Kidney epithelial cell (primary cell): ENCODE measurements at regions not wholly inside any gene's neighbourhood (a gene's known extent, or its start where the extent isn't known, plus 50 kb on each side); places are given as distances from the start of the nearest gene placed in this dataset.

Source experiments
- DNase-seq: peaks from one replicate; pipeline ENCODE4 v3.0.0-alpha.2; 2010; ENCODE audit warnings: low read depth
- H3K27me3 ChIP-seq: 2 replicates; pipeline ENCODE4 v1.6.0; 2011; ENCODE audit warnings: low read length; ENCODE audit not compliant: control insufficient read depth, insufficient read depth
- H3K36me3 ChIP-seq: 2 replicates; pipeline ENCODE4 v1.5.1; 2011; ENCODE audit warnings: low read length; ENCODE audit not compliant: control insufficient read depth, insufficient read depth
- H3K4me3 ChIP-seq: 2 replicates; pipeline ENCODE4 v1.5.1; 2011; ENCODE audit warnings: low read depth, mild to moderate bottlenecking, control low read depth, low read length
- CTCF ChIP-seq: IDR thresholded peaks from 2 replicates; pipeline ENCODE4 v1.5.1; 2011; ENCODE audit warnings: mild to moderate bottlenecking, moderate library complexity, low read length, control low read depth, inconsistent platforms; ENCODE audit not compliant: insufficient read depth, poor library complexity, severe bottlenecking

- H3K4me3 ChIP-seq, result no peak overlapping the region
Observed at GRCh38 chr12:84785281-84785680, 127.3 kb downstream of the SLC6A15 start.

GRCh38 chr12:84779169-84779568 lies 133.4 kb downstream of the SLC6A15 start:
- no peak for DNase-seq
- H3K27me3 ChIP-seq, result no peaks in the 10 kb centered on the region

More at GRCh38 chr12:84785281-84785680, 127.3 kb downstream of the SLC6A15 start:
- no peak for DNase-seq
- Histone ChIP-seq H3K36me3 (no peaks in the 10 kb centered on the region), H3K27me3 (no peaks in the 10 kb centered on the region)
- TF ChIP-seq CTCF, result no peak

GRCh38 chr12:84772281-84772680 lies 140.3 kb downstream of the SLC6A15 start:
- Histone ChIP-seq H3K4me3 (no peak overlapping the region), H3K27me3 (no peaks in the 10 kb centered on the region), H3K36me3 (no peaks in the 10 kb centered on the region)
- DNase-seq, result no peak
- TF ChIP-seq CTCF, result no peak

More at GRCh38 chr12:84779169-84779568, 133.4 kb downstream of the SLC6A15 start:
- H3K4me3 ChIP-seq, result no peak overlapping the region
- no peak for TF ChIP-seq CTCF
- no peaks in the 10 kb centered on the region for H3K36me3 ChIP-seq

GRCh38 chr12:84767079-84767478 lies 145.5 kb downstream of the SLC6A15 start:
- Histone ChIP-seq H3K36me3 (no peaks in the 10 kb centered on the region), H3K27me3 (no peaks in the 10 kb centered on the region), H3K4me3 (no peak overlapping the region)
- DNase-seq, result no peak
- no peak for TF ChIP-seq CTCF

GRCh38 chr12:84766375-84766774 lies 146.2 kb downstream of the SLC6A15 start:
- Histone ChIP-seq H3K27me3 (no peaks in the 10 kb centered on the region), H3K36me3 (no peaks in the 10 kb centered on the region), H3K4me3 (no peak overlapping the region)
- DNase-seq, result no peak
- TF ChIP-seq CTCF, result no peak

GRCh38 chr12:84764001-84764400 lies 148.6 kb downstream of the SLC6A15 start:
- DNase-seq, result no peak
- no peak for TF ChIP-seq CTCF
- Histone ChIP-seq H3K36me3 (no peaks in the 10 kb centered on the region), H3K27me3 (no peaks in the 10 kb centered on the region), H3K4me3 (no peak overlapping the region)
